Caco-2 (cell line): ENCODE measurements at regions not wholly inside any gene's neighbourhood (a gene's known extent, or its start where the extent isn't known, plus 50 kb on each side); places are given as distances from the start of the nearest gene placed in this dataset.

Experiments used
- BruUV-seq: library from RNA; stranded (reverse); fragments of 400-500 nt; replicated peaks from 2 replicates; lab custom pipeline; 2021; lab: Mats Ljungman, UMichigan
- CTCF ChIA-PET: fragments of 300-600 bp; sonication (Branson Sonifier 250); formaldehyde crosslinking; loops from one replicate; lab custom pipeline; 2022; ENCODE audit warnings: antibody characterized with exemption; lab: Charles Lee
- POLR2A ChIA-PET: fragments of 300-600 bp; sonication (Branson Sonifier 250); formaldehyde crosslinking; loops from one replicate; lab custom pipeline; 2022; ENCODE audit warnings: antibody characterized with exemption; lab: Charles Lee
- DNase-seq, 2 experiments: peaks; one replicate each; pipeline versions ENCODE4 v3.0.0 to v3.0.0-alpha.2; 2020 to 2022
- H3K27me3 ChIP-seq: replicated peaks from 2 replicates; pipeline ENCODE4 v1.6.0; 2011; ENCODE audit warnings: low read length; ENCODE audit not compliant: control insufficient read depth, insufficient read depth
- H3K36me3 ChIP-seq: 2 replicates; pipeline ENCODE4 v1.5.1; 2011; ENCODE audit warnings: low read length; ENCODE audit not compliant: control insufficient read depth, insufficient read depth
- H3K4me1 ChIP-seq: fragments of 250-450 bp; sonication (Bioruptor Pico); 2 replicates; pipeline ENCODE4 v1.5.1; 2020; ENCODE audit warnings: mild to moderate bottlenecking
- H3K4me3 ChIP-seq: 2 replicates; pipeline ENCODE4 v1.5.1; 2011; ENCODE audit warnings: low read depth, mild to moderate bottlenecking, control low read depth, low read length
- H3K9me3 ChIP-seq: fragments of 250-450 bp; sonication (Bioruptor Pico); 2 replicates; pipeline ENCODE4 v1.5.1; 2020; ENCODE audit warnings: mild to moderate bottlenecking, moderate library complexity
- H3K27ac Mint-ChIP-seq: one replicate; pipeline ENCODE4 v1.8.0; 2022; ENCODE audit warnings: mixed read lengths; ENCODE audit not compliant: unreplicated experiment
- H3K27me3 Mint-ChIP-seq: one replicate; pipeline ENCODE4 v1.8.0; 2022; ENCODE audit warnings: mixed read lengths; ENCODE audit not compliant: insufficient read depth, unreplicated experiment
- H3K36me3 Mint-ChIP-seq: one replicate; pipeline ENCODE4 v1.8.0; 2022; ENCODE audit warnings: mild to moderate bottlenecking, mixed read lengths; ENCODE audit not compliant: insufficient read depth, unreplicated experiment
- H3K4me1 Mint-ChIP-seq: one replicate; pipeline ENCODE4 v1.8.0; 2022; ENCODE audit warnings: low read depth, mixed read lengths; ENCODE audit not compliant: unreplicated experiment
- H3K4me3 Mint-ChIP-seq: one replicate; pipeline ENCODE4 v1.8.0; 2022; ENCODE audit warnings: mild to moderate bottlenecking, moderate library complexity, mixed read lengths; ENCODE audit not compliant: unreplicated experiment
- H3K9me3 Mint-ChIP-seq: one replicate; pipeline ENCODE4 v1.8.0; 2022; ENCODE audit warnings: mixed read lengths; ENCODE audit not compliant: unreplicated experiment
- CTCF ChIP-seq, 2 experiments: fragments of 200-600 bp in 1 of 2; IDR thresholded peaks; 1 replicate in 1 of 2; 2 replicates in 1 of 2; pipeline versions ENCODE4 v1.5.1 to v1.8.0; 2011 to 2022; ENCODE audit warnings: antibody characterized with exemption in 1 of 2, control low read depth in 1 of 2, inconsistent platforms in 1 of 2, low read depth in 1 of 2, low read length in 1 of 2, mild to moderate bottlenecking in 1 of 2, moderate library complexity in 1 of 2; ENCODE audit not compliant: insufficient read depth in 1 of 2, severe bottlenecking in 1 of 2, unreplicated experiment in 1 of 2
- intact Hi-C: fragments of 100-400 bp; cut with micrococcal nuclease; formaldehyde crosslinking; loops from one replicate; pipeline ENCODE4 v1.10.0; 2022; ENCODE audit not compliant: unreplicated experiment

GRCh38 chr2:126224776-126225175, 431.2 kb upstream of the GYPC start:
- DNase-seq, result no peak
- no peak overlapping the region for H3K4me3 ChIP-seq
- H3K4me3 Mint-ChIP-seq, result no peak overlapping the region
- ChIA-PET POLR2A (no interaction called here), CTCF (no interaction called here)
- no peaks in the 10 kb centered on the region for H3K27me3 ChIP-seq
- peaks cover 8% of the 10 kb centered on the region; the same call in 1 of the 2 replicates for H3K9me3 ChIP-seq
- H3K4me1 Mint-ChIP-seq, result peaks cover 13% of the 10 kb centered on the region
- H3K36me3 Mint-ChIP-seq, result no peaks in the 10 kb centered on the region
- H3K4me1 ChIP-seq, result peaks cover 8% of the 10 kb centered on the region
- no peak for TF ChIP-seq CTCF (IDR thresholded peaks at IDR 0.05; ENCODE audit: insufficient read depth in 1 of 2, low read depth in 1 of 2, low read length in 1 of 2, severe bottlenecking in 1 of 2, unreplicated experiment in 1 of 2)
- BruUV-seq, result no TSS peak
- no peaks in the 10 kb centered on the region for H3K9me3 Mint-ChIP-seq
- H3K27me3 Mint-ChIP-seq, result no peaks in the 10 kb centered on the region
- no peak overlapping the region for H3K27ac Mint-ChIP-seq
- intact Hi-C loops, result no loop called here
- H3K36me3 ChIP-seq, result no peaks in the 10 kb centered on the region

DNA sequence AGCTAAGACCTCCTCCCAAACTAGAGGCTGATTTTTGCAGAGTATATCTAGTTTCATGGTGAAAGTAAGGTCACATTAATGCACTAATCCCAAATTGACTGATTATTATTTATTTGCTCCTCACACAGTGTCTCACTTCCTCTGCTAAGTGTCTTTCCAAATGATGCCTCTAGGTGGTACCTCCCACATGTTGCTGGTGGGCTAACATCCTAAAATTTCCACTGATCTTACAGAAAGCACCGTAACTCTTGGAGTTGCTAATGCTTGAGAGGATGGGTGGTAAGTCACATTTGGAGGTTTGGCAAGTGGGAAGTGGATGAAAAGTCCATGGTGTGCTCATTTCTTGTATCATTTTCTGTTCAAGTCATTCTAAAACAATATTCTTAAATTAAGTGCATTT, 428.7 kb upstream of the GYPC start:
- no TSS peak for BruUV-seq
- no peaks in the 10 kb centered on the region for H3K27me3 Mint-ChIP-seq
- no peak overlapping the region for H3K27ac Mint-ChIP-seq
- H3K4me1 Mint-ChIP-seq, result no peaks in the 10 kb centered on the region
- intact Hi-C loops, result no loop called here
- DNase-seq, result peak in 1 of 2 experiments; percentile 11
- Histone ChIP-seq H3K4me3 (no peak overlapping the region), H3K9me3 (no peaks in the 10 kb centered on the region), H3K36me3 (no peaks in the 10 kb centered on the region), H3K27me3 (no peaks in the 10 kb centered on the region), H3K4me1 (no peaks in the 10 kb centered on the region)
- H3K4me3 Mint-ChIP-seq, result no peak overlapping the region
- TF ChIP-seq CTCF (IDR thresholded peaks at IDR 0.05; ENCODE audit: insufficient read depth in 1 of 2, low read depth in 1 of 2, low read length in 1 of 2, severe bottlenecking in 1 of 2, unreplicated experiment in 1 of 2), result peak; percentile 28 to 43
- POLR2A ChIA-PET, result no interaction called here
- no peaks in the 10 kb centered on the region for H3K9me3 Mint-ChIP-seq
- H3K36me3 Mint-ChIP-seq, result no peaks in the 10 kb centered on the region
- CTCF ChIA-PET, result no interaction called here

- no peaks in the 10 kb centered on the region for H3K36me3 Mint-ChIP-seq
- no peaks in the 10 kb centered on the region for H3K4me1 Mint-ChIP-seq
- no TSS peak for BruUV-seq
- H3K27me3 ChIP-seq, result no peaks in the 10 kb centered on the region
- no peak for DNase-seq
- no peaks in the 10 kb centered on the region for H3K9me3 ChIP-seq
- intact Hi-C loops, result no loop called here
- ChIA-PET CTCF (no interaction called here), POLR2A (no interaction called here)
- no peaks in the 10 kb centered on the region for H3K9me3 Mint-ChIP-seq
- H3K4me3 ChIP-seq, result no peak overlapping the region
- H3K4me1 ChIP-seq, result no peaks in the 10 kb centered on the region
- no peak overlapping the region for H3K27ac Mint-ChIP-seq
- no peaks in the 10 kb centered on the region for H3K36me3 ChIP-seq
- H3K27me3 Mint-ChIP-seq, result no peaks in the 10 kb centered on the region
- TF ChIP-seq CTCF (IDR thresholded peaks at IDR 0.05; ENCODE audit: insufficient read depth in 1 of 2, low read depth in 1 of 2, low read length in 1 of 2, severe bottlenecking in 1 of 2, unreplicated experiment in 1 of 2), result no peak
- no peak overlapping the region for H3K4me3 Mint-ChIP-seq
Observed at GRCh38 chr2:126228531-126228930, 427.4 kb upstream of the GYPC start.
